Smooth muscle cell (in vitro differentiated cells): ENCODE measurements at regions not wholly inside any gene's neighbourhood (a gene's known extent, or its start where the extent isn't known, plus 50 kb on each side); places are given as distances from the start of the nearest gene placed in this dataset.

Source experiments
- DNase-seq: peaks from one replicate; lab custom pipeline; 2025; ENCODE audit not compliant: unreplicated experiment; lab: John Stamatoyannopoulos, UW
- H2AFZ ChIP-seq: fragments of 200-600 bp; sonication (generic); 2 replicates; pipeline ENCODE4 v1.6.0; 2016; ENCODE audit warnings: antibody characterized with exemption, low read depth, mild to moderate bottlenecking
- H3F3A ChIP-seq: fragments of 200-600 bp; sonication (generic); 2 replicates; pipeline ENCODE4 v1.6.0; 2017; ENCODE audit warnings: antibody characterized with exemption, low read depth
- H3K27ac ChIP-seq: fragments of 200-600 bp; sonication (generic); 2 replicates; pipeline ENCODE4 v1.5.1; 2016; ENCODE audit warnings: low read depth, mild to moderate bottlenecking
- H3K27me3 ChIP-seq: fragments of 200-600 bp; sonication (generic); 2 replicates; pipeline ENCODE4 v1.6.1; 2016; ENCODE audit warnings: low read depth, mild to moderate bottlenecking
- H3K36me3 ChIP-seq: fragments of 200-600 bp; sonication (generic); 2 replicates; pipeline ENCODE4 v1.5.1; 2016; ENCODE audit warnings: low read depth
- H3K4me1 ChIP-seq: fragments of 200-600 bp; sonication (generic); 2 replicates; pipeline ENCODE4 v1.5.1; 2016; ENCODE audit warnings: low read depth
- H3K4me2 ChIP-seq: fragments of 200-600 bp; sonication (generic); 2 replicates; pipeline ENCODE4 v1.6.0; 2016; ENCODE audit warnings: mild to moderate bottlenecking
- H3K4me3 ChIP-seq: fragments of 200-600 bp; sonication (generic); 2 replicates; pipeline ENCODE4 v1.5.1; 2016; ENCODE audit warnings: mild to moderate bottlenecking
- H3K79me2 ChIP-seq: fragments of 200-600 bp; sonication (generic); 2 replicates; pipeline ENCODE4 v1.6.0; 2016; ENCODE audit warnings: low read depth, mild to moderate bottlenecking
- H3K9ac ChIP-seq: fragments of 200-600 bp; sonication (generic); 2 replicates; pipeline ENCODE4 v1.6.0; 2016; ENCODE audit warnings: low read depth
- H3K9me3 ChIP-seq: fragments of 200-600 bp; sonication (generic); replicated peaks from 2 replicates; pipeline ENCODE4 v1.5.1; 2016; ENCODE audit warnings: low read depth
- H4K20me1 ChIP-seq: fragments of 200-600 bp; sonication (generic); 2 replicates; pipeline ENCODE4 v1.6.0; 2016; ENCODE audit warnings: low read depth
- WGBS: methylation state at CpG from one replicate; pipeline ENCODE4 v1.1.7; 2016; ENCODE audit warnings: low lambda C conversion rate; 5-methylcytosine and 5-hydroxymethylcytosine counted together
- TF ChIP-seq, protein P1 (sequence below): fragments of 200-600 bp; sonication (generic); IDR thresholded peaks from 2 replicates; pipeline ENCODE4 v1.5.1; 2017; ENCODE audit warnings: borderline replicate concordance, mild to moderate bottlenecking, antibody characterized with exemption; ENCODE audit not compliant: insufficient read depth, poor library complexity, severe bottlenecking

DNA sequence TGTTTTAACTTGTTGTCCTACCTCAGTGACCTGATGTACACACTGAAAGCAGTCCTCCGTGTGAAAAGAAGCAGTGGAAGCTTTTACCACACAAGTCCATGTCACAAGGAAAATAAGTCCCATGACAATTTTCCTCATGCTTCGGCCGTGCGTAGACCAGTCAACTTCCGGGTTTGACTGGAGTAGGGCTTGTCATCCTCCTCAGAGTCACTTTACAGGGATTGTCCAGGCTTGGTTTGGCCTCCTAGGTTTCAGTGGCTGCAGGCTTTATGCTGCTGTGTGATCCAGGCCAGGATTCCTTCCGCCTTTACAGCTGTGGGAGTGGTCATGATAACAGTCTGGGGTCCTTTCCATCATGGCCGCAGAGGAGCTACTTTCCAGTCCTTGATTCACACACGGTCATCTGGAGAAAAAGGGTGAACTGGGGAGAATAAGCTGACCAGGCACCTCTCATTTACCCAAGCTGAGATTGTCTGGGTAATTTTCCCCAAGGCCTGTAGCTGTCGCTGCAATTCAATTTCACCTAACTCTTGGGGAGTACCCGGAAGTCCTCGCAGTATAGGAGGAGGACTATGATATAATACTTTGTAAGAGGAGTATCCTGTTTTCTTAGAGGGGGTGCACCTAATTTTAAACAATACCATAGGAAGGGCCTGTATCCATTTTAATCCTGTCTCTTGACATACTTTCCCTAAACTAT is 206.1 kb upstream of the KLF8 start:
- DNase-seq: no peak

DNA sequence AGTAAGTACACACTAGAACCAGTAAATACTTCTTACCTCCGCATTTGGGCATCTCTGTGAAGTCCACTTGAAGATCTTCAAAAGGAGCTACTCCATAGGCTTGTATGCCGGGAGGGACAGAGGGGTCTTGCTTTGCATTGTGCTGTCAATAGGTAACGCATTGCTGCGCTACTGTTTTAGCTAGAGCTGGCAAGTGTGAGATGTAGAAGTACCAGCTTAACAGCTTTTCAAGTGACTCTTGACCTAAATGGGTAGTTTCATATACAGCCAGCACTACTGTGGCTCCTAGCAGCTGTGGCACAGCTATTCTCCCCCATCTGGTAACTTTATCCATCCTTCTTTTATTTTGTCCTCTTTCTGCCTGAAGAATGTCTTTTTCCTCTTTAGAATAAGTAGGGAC is 205.3 kb upstream of the KLF8 start:
- Histone ChIP-seq H3K27me3 (no peaks in the 10 kb centered on the region), H3K4me1 (no peaks in the 10 kb centered on the region), H3K9me3 (no peaks in the 10 kb centered on the region), H2AFZ (no peak overlapping the region), H3K4me2 (no peak overlapping the region), H3K27ac (no peak overlapping the region), H3K79me2 (no peaks in the 10 kb centered on the region), H3K9ac (no peak overlapping the region), H3F3A (no peaks in the 10 kb centered on the region), H3K36me3 (no peaks in the 10 kb centered on the region), H4K20me1 (no peaks in the 10 kb centered on the region), H3K4me3 (no peak overlapping the region)
- TF ChIP-seq, protein P1, sequence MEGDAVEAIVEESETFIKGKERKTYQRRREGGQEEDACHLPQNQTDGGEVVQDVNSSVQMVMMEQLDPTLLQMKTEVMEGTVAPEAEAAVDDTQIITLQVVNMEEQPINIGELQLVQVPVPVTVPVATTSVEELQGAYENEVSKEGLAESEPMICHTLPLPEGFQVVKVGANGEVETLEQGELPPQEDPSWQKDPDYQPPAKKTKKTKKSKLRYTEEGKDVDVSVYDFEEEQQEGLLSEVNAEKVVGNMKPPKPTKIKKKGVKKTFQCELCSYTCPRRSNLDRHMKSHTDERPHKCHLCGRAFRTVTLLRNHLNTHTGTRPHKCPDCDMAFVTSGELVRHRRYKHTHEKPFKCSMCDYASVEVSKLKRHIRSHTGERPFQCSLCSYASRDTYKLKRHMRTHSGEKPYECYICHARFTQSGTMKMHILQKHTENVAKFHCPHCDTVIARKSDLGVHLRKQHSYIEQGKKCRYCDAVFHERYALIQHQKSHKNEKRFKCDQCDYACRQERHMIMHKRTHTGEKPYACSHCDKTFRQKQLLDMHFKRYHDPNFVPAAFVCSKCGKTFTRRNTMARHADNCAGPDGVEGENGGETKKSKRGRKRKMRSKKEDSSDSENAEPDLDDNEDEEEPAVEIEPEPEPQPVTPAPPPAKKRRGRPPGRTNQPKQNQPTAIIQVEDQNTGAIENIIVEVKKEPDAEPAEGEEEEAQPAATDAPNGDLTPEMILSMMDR: no peak
- no peak for DNase-seq
- WGBS: 84% methylated on average over 4 of the region's 4 CpGs

More for the DNA sequence above, 206.1 kb upstream of the KLF8 start:
- Histone ChIP-seq H3K4me1 (no peaks in the 10 kb centered on the region), H3K9me3 (no peaks in the 10 kb centered on the region), H2AFZ (no peak overlapping the region), H3K27ac (no peak overlapping the region), H3K4me3 (no peak overlapping the region), H3K4me2 (no peak overlapping the region), H3F3A (no peaks in the 10 kb centered on the region), H3K79me2 (no peaks in the 10 kb centered on the region), H4K20me1 (no peaks in the 10 kb centered on the region), H3K9ac (no peak overlapping the region), H3K36me3 (no peaks in the 10 kb centered on the region), H3K27me3 (no peaks in the 10 kb centered on the region)
- WGBS: 85% methylated on average over 11 of the region's 11 CpGs
- TF ChIP-seq, protein P1: no peak

DNA sequence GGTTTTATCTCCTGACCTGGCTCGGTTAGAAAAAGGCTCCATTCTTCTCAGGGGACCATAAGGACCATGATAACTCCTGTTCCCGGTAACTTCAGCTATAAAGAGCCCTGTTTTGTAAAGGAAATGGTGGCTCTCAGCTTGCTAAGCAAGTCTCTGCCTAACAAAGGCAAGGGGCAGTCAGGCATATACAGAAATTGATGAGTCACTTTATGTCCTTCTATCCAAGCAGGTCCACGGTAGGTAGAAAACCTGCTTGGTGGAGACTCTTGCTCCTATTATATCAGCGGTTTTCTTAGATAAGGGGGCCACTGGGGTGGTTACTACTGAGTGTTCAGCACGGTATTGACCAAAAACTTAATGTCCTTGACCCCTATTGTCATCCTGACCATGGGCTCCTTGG is 203.0 kb upstream of the KLF8 start:
- Histone ChIP-seq H3K4me3 (no peak overlapping the region), H3K27ac (no peak overlapping the region), H2AFZ (no peak overlapping the region), H3K9me3 (no peaks in the 10 kb centered on the region), H4K20me1 (no peaks in the 10 kb centered on the region), H3K4me1 (no peaks in the 10 kb centered on the region), H3K79me2 (no peaks in the 10 kb centered on the region), H3K4me2 (no peak overlapping the region), H3K9ac (no peak overlapping the region), H3F3A (no peaks in the 10 kb centered on the region), H3K36me3 (no peaks in the 10 kb centered on the region), H3K27me3 (no peaks in the 10 kb centered on the region)
- DNase-seq: no peak
- 65% methylated on average over 5 of the region's 5 CpGs for WGBS
- TF ChIP-seq, protein P1: no peak

DNA sequence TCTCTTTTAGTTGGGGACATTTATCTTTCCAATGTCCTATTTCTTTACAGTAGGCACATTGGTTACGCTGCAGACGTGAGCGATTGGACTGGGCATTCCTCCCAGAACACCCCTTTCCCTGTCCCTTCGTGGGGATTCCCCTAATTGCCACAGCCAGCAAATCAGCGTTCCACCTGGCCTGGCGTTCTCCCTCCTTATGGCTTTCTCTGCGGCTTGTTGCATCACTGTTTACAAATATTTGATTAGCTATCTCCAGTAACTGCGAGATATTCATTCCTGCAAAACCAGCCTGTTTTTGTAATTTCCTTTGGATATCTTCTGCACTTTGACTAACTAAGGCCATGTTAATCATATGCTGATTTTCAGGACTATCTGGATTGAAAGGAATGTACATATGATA is 202.5 kb upstream of the KLF8 start:
- no peak overlapping the region for H3K4me3 ChIP-seq
- no peaks in the 10 kb centered on the region for H3K4me1 ChIP-seq
- no peak overlapping the region for H3K27ac ChIP-seq
- H3K27me3 ChIP-seq: no peaks in the 10 kb centered on the region
- no peaks in the 10 kb centered on the region for H3K9me3 ChIP-seq
- H3F3A ChIP-seq: no peaks in the 10 kb centered on the region
- DNase-seq: no peak
- H3K79me2 ChIP-seq: no peaks in the 10 kb centered on the region
- WGBS: 80% methylated on average over 8 of the region's 8 CpGs
- no peak overlapping the region for H3K9ac ChIP-seq
- H4K20me1 ChIP-seq: no peaks in the 10 kb centered on the region
- no peak overlapping the region for H3K4me2 ChIP-seq
- TF ChIP-seq, protein P1: no peak
- H3K36me3 ChIP-seq: no peaks in the 10 kb centered on the region
- no peak overlapping the region for H2AFZ ChIP-seq
